ENCODE measurements at regions not wholly inside any gene's neighbourhood (a gene's known extent, or its start where the extent isn't known, plus 50 kb on each side); places are given as distances from the start of the nearest gene placed in this dataset.

GRCh38 chr6:112997421-112998085 is 650.4 kb downstream of the RFPL4B start:
- no peak overlapping the region for H3K4me3 ChIP-seq (ENCODE audit: low read depth in 2 of 2, low read length in 2 of 2)
- intact Hi-C loops (cut with micrococcal nuclease; ENCODE audit: unreplicated experiment) (no loop called here), in situ Hi-C loops (cut with HindIII; ENCODE audit: low pct_unique_long_range_greater_than_20kb, low sequenced_read_pairs) (no loop called here)
- no peaks in the 10 kb centered on the region for H3K27me3 ChIP-seq (ENCODE audit: control insufficient read depth, insufficient read depth, low read length)
- TF ChIP-seq, protein P1, sequence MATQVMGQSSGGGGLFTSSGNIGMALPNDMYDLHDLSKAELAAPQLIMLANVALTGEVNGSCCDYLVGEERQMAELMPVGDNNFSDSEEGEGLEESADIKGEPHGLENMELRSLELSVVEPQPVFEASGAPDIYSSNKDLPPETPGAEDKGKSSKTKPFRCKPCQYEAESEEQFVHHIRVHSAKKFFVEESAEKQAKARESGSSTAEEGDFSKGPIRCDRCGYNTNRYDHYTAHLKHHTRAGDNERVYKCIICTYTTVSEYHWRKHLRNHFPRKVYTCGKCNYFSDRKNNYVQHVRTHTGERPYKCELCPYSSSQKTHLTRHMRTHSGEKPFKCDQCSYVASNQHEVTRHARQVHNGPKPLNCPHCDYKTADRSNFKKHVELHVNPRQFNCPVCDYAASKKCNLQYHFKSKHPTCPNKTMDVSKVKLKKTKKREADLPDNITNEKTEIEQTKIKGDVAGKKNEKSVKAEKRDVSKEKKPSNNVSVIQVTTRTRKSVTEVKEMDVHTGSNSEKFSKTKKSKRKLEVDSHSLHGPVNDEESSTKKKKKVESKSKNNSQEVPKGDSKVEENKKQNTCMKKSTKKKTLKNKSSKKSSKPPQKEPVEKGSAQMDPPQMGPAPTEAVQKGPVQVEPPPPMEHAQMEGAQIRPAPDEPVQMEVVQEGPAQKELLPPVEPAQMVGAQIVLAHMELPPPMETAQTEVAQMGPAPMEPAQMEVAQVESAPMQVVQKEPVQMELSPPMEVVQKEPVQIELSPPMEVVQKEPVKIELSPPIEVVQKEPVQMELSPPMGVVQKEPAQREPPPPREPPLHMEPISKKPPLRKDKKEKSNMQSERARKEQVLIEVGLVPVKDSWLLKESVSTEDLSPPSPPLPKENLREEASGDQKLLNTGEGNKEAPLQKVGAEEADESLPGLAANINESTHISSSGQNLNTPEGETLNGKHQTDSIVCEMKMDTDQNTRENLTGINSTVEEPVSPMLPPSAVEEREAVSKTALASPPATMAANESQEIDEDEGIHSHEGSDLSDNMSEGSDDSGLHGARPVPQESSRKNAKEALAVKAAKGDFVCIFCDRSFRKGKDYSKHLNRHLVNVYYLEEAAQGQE (IDR thresholded peaks at IDR 0.05; ENCODE audit: insufficient read depth in 1 of 2, low read depth in 2 of 2, low read length in 1 of 2), result no peak
- no peak for TF ChIP-seq CTCF (IDR thresholded peaks at IDR 0.05)
- no peak for TF ChIP-seq POLR2AphosphoS5 (IDR thresholded peaks at IDR 0.05; ENCODE audit: low read depth, low read length)
- TF ChIP-seq SIN3A (IDR thresholded peaks at IDR 0.05; ENCODE audit: borderline replicate concordance, insufficient read depth, low read depth, low read length), result no peak
- TF ChIP-seq TCF7L2 (IDR thresholded peaks at IDR 0.05; ENCODE audit: low read depth, low read length), result no peak
- BruUV-seq (replicated peaks), result no TSS peak
- no peaks in the 10 kb centered on the region for H3K9me3 ChIP-seq (ENCODE audit: control insufficient read depth, insufficient read depth, low read depth, low read length)
- ATAC-seq, result no peak
- no peaks in the 10 kb centered on the region for H3K4me1 ChIP-seq (ENCODE audit: control insufficient read depth, insufficient read depth, low read length)
- CTCF ChIA-PET, result no interaction called here
- POLR2A ChIA-PET, result no interaction called here
- H3K36me3 ChIP-seq (ENCODE audit: control insufficient read depth, insufficient read depth, low read length), result no peaks in the 10 kb centered on the region
- H3K27ac ChIP-seq (ENCODE audit: low read length), result no peak overlapping the region
- DNase-seq (ENCODE audit: low read depth, low spot score), result no peak

DNA sequence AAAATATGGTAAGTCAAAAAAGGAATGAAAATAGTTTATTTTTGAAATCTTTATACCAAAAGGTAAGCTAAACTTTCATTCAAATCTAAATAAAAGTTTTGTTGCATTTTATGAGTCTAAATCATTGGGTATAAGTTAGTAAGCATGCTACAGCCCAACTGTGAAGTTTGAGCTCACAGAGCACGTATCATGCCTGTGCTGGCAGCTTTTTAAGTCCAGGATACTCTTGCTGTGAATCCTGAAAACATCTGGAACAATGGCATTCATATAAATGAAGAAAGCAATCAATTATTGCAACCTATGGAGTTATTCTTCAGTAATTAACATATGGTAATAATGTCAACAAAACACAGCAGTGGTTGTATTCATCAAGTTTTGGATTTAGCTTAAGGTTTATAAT is 656.9 kb downstream of the RFPL4B start:
- Histone ChIP-seq H3K9me3 (ENCODE audit: control insufficient read depth, insufficient read depth, low read depth, low read length) (no peaks in the 10 kb centered on the region), H3K4me1 (ENCODE audit: control insufficient read depth, insufficient read depth, low read length) (no peaks in the 10 kb centered on the region), H3K27me3 (ENCODE audit: control insufficient read depth, insufficient read depth, low read length) (no peaks in the 10 kb centered on the region), H3K4me3 (ENCODE audit: low read depth in 2 of 2, low read length in 2 of 2) (no peak overlapping the region), H3K27ac (ENCODE audit: low read length) (no peak overlapping the region), H3K36me3 (ENCODE audit: control insufficient read depth, insufficient read depth, low read length) (no peaks in the 10 kb centered on the region)
- intact Hi-C loops (cut with micrococcal nuclease; ENCODE audit: unreplicated experiment), result no loop called here
- no peak for ATAC-seq
- BruUV-seq (replicated peaks), result no TSS peak
- no peak for DNase-seq (ENCODE audit: low read depth, low spot score)
- CTCF ChIA-PET, result interaction anchor here (0.6 kb wide), 1 partner anchor 875 kb away, joined by 4 read pairs; no protein-coding TSS in a partner anchor
- POLR2A ChIA-PET, result no interaction called here
- TF ChIP-seq SIN3A (IDR thresholded peaks at IDR 0.05; ENCODE audit: borderline replicate concordance, insufficient read depth, low read depth, low read length), result no peak
- TF ChIP-seq, protein P1 (IDR thresholded peaks at IDR 0.05; ENCODE audit: insufficient read depth in 1 of 2, low read depth in 2 of 2, low read length in 1 of 2), result no peak
- TF ChIP-seq TCF7L2 (IDR thresholded peaks at IDR 0.05; ENCODE audit: low read depth, low read length), result no peak
- TF ChIP-seq CTCF (IDR thresholded peaks at IDR 0.05), result no peak
- TF ChIP-seq POLR2AphosphoS5 (IDR thresholded peaks at IDR 0.05; ENCODE audit: low read depth, low read length), result no peak
- in situ Hi-C loops (cut with HindIII; ENCODE audit: low pct_unique_long_range_greater_than_20kb, low sequenced_read_pairs), result no loop called here
